ENCODE measurements at regions not wholly inside any gene's neighbourhood (a gene's known extent, or its start where the extent isn't known, plus 50 kb on each side); places are given as distances from the start of the nearest gene placed in this dataset.

- DNase-seq (ENCODE audit: low read depth in 2 of 2), result no peak
- H2AFZ ChIP-seq (ENCODE audit: low read length), result no peak overlapping the region
- TF ChIP-seq EZH2 (IDR thresholded peaks at IDR 0.05; ENCODE audit: low read length, missing control alignments), result no peak
- no peak for TF ChIP-seq CTCF (conservative IDR thresholded peaks at IDR 0.05 in 1 of 2, IDR thresholded peaks at IDR 0.05 in 1 of 2; ENCODE audit: low read depth in 1 of 2, low read length in 2 of 2)
- H3K4me2 ChIP-seq (ENCODE audit: extremely low read depth, insufficient read depth, low read length), result no peak overlapping the region
- H3K36me3 ChIP-seq (ENCODE audit: control insufficient read depth, insufficient read depth, low read length), result no peaks in the 10 kb centered on the region
- no peaks in the 10 kb centered on the region for H3K4me1 ChIP-seq (ENCODE audit: control insufficient read depth, extremely low read depth, insufficient read depth, low read length)
- H3K79me2 ChIP-seq (ENCODE audit: control insufficient read depth, insufficient read depth, low read length), result no peaks in the 10 kb centered on the region
- H4K20me1 ChIP-seq (ENCODE audit: control insufficient read depth, extremely low read depth, insufficient read depth, low read length), result no peaks in the 10 kb centered on the region
- H3K27me3 ChIP-seq (ENCODE audit: control insufficient read depth, insufficient read depth, low read length), result no peaks in the 10 kb centered on the region
- H3K9me3 ChIP-seq (ENCODE audit: control insufficient read depth, insufficient read depth, low read depth, low read length), result no peaks in the 10 kb centered on the region
- H3K9ac ChIP-seq (ENCODE audit: insufficient read depth, low read length), result no peak overlapping the region
- no peak overlapping the region for H3K4me3 ChIP-seq (replicated peaks in 1 of 4; ENCODE audit: control extremely low read depth in 1 of 4, insufficient read depth in 1 of 4, low read depth in 3 of 4, low read length in 4 of 4)
- H3K27ac ChIP-seq (ENCODE audit: insufficient read depth, low read length), result no peak overlapping the region
Observed at GRCh38 chr2:114201781-114202180, 240.7 kb upstream of the DPP10 start.

- no peak overlapping the region for H3K4me2 ChIP-seq (ENCODE audit: extremely low read depth, insufficient read depth, low read length)
- no peaks in the 10 kb centered on the region for H3K9me3 ChIP-seq (ENCODE audit: control insufficient read depth, insufficient read depth, low read depth, low read length)
- H3K4me3 ChIP-seq (replicated peaks in 1 of 4; ENCODE audit: control extremely low read depth in 1 of 4, insufficient read depth in 1 of 4, low read depth in 3 of 4, low read length in 4 of 4), result no peak overlapping the region
- no peaks in the 10 kb centered on the region for H3K79me2 ChIP-seq (ENCODE audit: control insufficient read depth, insufficient read depth, low read length)
- no peaks in the 10 kb centered on the region for H4K20me1 ChIP-seq (ENCODE audit: control insufficient read depth, extremely low read depth, insufficient read depth, low read length)
- H2AFZ ChIP-seq (ENCODE audit: low read length), result no peak overlapping the region
- no peaks in the 10 kb centered on the region for H3K36me3 ChIP-seq (ENCODE audit: control insufficient read depth, insufficient read depth, low read length)
- H3K4me1 ChIP-seq (ENCODE audit: control insufficient read depth, extremely low read depth, insufficient read depth, low read length), result no peaks in the 10 kb centered on the region
- DNase-seq (ENCODE audit: low read depth in 2 of 2), result no peak
- H3K27me3 ChIP-seq (ENCODE audit: control insufficient read depth, insufficient read depth, low read length), result no peaks in the 10 kb centered on the region
- no peak overlapping the region for H3K27ac ChIP-seq (ENCODE audit: insufficient read depth, low read length)
- TF ChIP-seq EZH2 (IDR thresholded peaks at IDR 0.05; ENCODE audit: low read length, missing control alignments), result no peak
- TF ChIP-seq CTCF (conservative IDR thresholded peaks at IDR 0.05 in 1 of 2, IDR thresholded peaks at IDR 0.05 in 1 of 2; ENCODE audit: low read depth in 1 of 2, low read length in 2 of 2), result no peak
- H3K9ac ChIP-seq (ENCODE audit: insufficient read depth, low read length), result no peak overlapping the region
Observed at GRCh38 chr2:114203679-114204078, 238.8 kb upstream of the DPP10 start.

- Histone ChIP-seq H3K9ac (ENCODE audit: insufficient read depth, low read length) (no peak overlapping the region), H4K20me1 (ENCODE audit: control insufficient read depth, extremely low read depth, insufficient read depth, low read length) (no peaks in the 10 kb centered on the region), H3K79me2 (ENCODE audit: control insufficient read depth, insufficient read depth, low read length) (no peaks in the 10 kb centered on the region), H3K4me1 (ENCODE audit: control insufficient read depth, extremely low read depth, insufficient read depth, low read length) (no peaks in the 10 kb centered on the region), H3K27me3 (ENCODE audit: control insufficient read depth, insufficient read depth, low read length) (no peaks in the 10 kb centered on the region), H2AFZ (ENCODE audit: low read length) (no peak overlapping the region), H3K9me3 (ENCODE audit: control insufficient read depth, insufficient read depth, low read depth, low read length) (no peaks in the 10 kb centered on the region), H3K36me3 (ENCODE audit: control insufficient read depth, insufficient read depth, low read length) (no peaks in the 10 kb centered on the region), H3K4me2 (ENCODE audit: extremely low read depth, insufficient read depth, low read length) (no peak overlapping the region), H3K27ac (ENCODE audit: insufficient read depth, low read length) (no peak overlapping the region), H3K4me3 (replicated peaks in 1 of 4; ENCODE audit: control extremely low read depth in 1 of 4, insufficient read depth in 1 of 4, low read depth in 3 of 4, low read length in 4 of 4) (no peak overlapping the region)
- no peak for DNase-seq (ENCODE audit: low read depth in 2 of 2)
- TF ChIP-seq CTCF (conservative IDR thresholded peaks at IDR 0.05 in 1 of 2, IDR thresholded peaks at IDR 0.05 in 1 of 2; ENCODE audit: low read depth in 1 of 2, low read length in 2 of 2) (no peak), EZH2 (IDR thresholded peaks at IDR 0.05; ENCODE audit: low read length, missing control alignments) (no peak)
Observed at GRCh38 chr2:114213808-114214207, 228.6 kb upstream of the DPP10 start.

Data from fibroblast of lung (primary cell).